Activated T-helper 1 cell treated with anti-CD3 and anti-CD28 coated beads, Interleukin-12 subunit alpha, Interleukin-12 subunit beta, Interleukin-2, Interleukin-4 antibody, amounts not matched to agents 30 ng/mL and 10 ng/mL and 1 ng/mL, durations not matched to agents 14 hours and 24 hours and 36 hours (primary cell): ENCODE measurements at regions not wholly inside any gene's neighbourhood (a gene's known extent, or its start where the extent isn't known, plus 50 kb on each side); places are given as distances from the start of the nearest gene placed in this dataset.

Experiments
- DNase-seq: peaks from one replicate; pipeline ENCODE4 v3.0.0; 2021; ENCODE audit warnings: low spot score
- H3K27ac Mint-ChIP-seq: one replicate; pipeline ENCODE4 v1.8.0; 2021; ENCODE audit warnings: mild to moderate bottlenecking, mixed read lengths
- H3K27me3 Mint-ChIP-seq: one replicate; pipeline ENCODE4 v1.8.0; 2022; ENCODE audit warnings: mild to moderate bottlenecking, moderate library complexity, mixed read lengths; ENCODE audit not compliant: insufficient read depth
- H3K36me3 Mint-ChIP-seq: one replicate; pipeline ENCODE4 v1.8.0; 2021; ENCODE audit warnings: low read depth, mixed read lengths
- H3K4me1 Mint-ChIP-seq: one replicate; pipeline ENCODE4 v1.8.0; 2021; ENCODE audit warnings: low read depth, mixed read lengths
- H3K4me3 Mint-ChIP-seq: one replicate; pipeline ENCODE4 v1.8.0; 2021; ENCODE audit warnings: mild to moderate bottlenecking, moderate library complexity, mixed read lengths
- H3K9me3 Mint-ChIP-seq: one replicate; pipeline ENCODE4 v1.8.0; 2021; ENCODE audit warnings: mixed read lengths
- intact Hi-C: fragments of 100-400 bp; cut with micrococcal nuclease; formaldehyde crosslinking; loops from one replicate; pipeline ENCODE4 v1.15.1; 2024

DNA sequence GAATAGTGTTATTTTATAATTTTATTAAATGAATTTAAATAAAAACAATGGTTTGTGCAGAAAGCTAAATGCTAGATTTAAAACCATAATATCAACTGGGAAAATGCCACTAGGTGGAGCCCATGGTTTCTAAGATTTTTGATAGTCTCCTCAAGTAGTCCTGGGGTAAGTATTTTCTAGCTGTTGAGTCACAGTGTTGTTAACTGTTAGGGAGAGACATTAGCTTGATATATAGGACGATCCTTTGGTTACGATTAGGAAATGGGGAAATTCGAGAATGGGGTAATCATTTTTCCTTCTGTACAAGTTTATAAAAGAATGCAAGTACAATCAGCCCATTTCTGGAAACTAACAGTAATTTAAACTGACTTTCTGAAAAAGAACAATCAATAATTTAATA, 378.4 kb downstream of the ANKRD50 start:
- no peak for DNase-seq
- H3K36me3 Mint-ChIP-seq = no peaks in the 10 kb centered on the region
- intact Hi-C loops = loop anchor here (1.0 kb wide), 1 partner anchor 949 kb away; no protein-coding TSS in a partner anchor

DNA sequence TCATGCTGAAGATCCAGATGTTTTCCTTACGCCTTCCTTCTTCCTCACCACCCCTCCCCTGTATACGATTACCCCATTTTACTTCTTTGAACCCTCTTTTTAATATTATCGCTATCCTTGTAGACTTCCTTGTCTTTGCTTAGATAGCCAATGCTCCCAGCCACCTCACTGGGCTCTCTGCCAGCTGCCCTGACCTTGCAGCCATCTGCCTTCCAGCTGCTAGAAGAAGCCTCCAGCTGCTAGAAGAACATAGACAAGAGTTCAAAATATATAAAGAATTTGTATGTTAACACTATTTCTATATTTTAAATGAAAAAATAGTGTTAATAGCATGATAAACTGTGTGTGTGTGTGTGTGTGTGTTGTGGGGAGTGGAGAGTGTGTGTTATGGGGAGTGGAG, 374.7 kb downstream of the ANKRD50 start:
- no peak for DNase-seq
- no peaks in the 10 kb centered on the region for H3K36me3 Mint-ChIP-seq
- intact Hi-C loops = no loop called here
- no peaks in the 10 kb centered on the region for H3K4me1 Mint-ChIP-seq
- H3K27me3 Mint-ChIP-seq = no peaks in the 10 kb centered on the region
- H3K27ac Mint-ChIP-seq = no peak overlapping the region
- H3K4me3 Mint-ChIP-seq = no peak overlapping the region
- H3K9me3 Mint-ChIP-seq = no peaks in the 10 kb centered on the region

More for the DNA sequence above, 378.4 kb downstream of the ANKRD50 start:
- Mint-ChIP-seq H3K27me3 (no peaks in the 10 kb centered on the region), H3K4me1 (no peaks in the 10 kb centered on the region), H3K4me3 (no peak overlapping the region), H3K9me3 (no peaks in the 10 kb centered on the region), H3K27ac (no peak overlapping the region)

DNA sequence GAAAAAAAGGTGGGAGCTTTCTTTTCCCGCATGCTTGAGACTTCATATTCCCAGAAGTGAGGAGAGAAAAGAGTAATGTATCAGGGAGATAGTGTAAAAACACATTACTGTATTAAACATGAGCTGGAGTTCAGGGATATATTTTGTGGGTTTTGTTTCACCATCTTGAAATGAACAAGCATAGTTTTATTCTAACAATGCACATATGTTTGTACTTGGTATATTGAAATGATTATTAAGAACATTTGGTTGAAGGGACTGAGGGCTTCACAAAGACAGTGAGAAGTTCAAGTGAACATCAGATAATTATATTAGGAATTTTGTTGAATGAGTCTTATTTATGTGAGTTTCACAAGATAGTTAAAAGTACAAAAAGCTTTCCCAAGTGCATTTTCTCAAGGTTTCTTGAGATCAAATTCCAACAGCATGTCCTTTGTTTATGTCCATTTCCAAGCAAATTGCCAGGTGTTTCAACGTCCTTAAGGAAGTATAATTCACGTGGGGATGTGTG, 368.8 kb downstream of the ANKRD50 start:
- H3K9me3 Mint-ChIP-seq = no peaks in the 10 kb centered on the region
- no peaks in the 10 kb centered on the region for H3K4me1 Mint-ChIP-seq
- no peak overlapping the region for H3K27ac Mint-ChIP-seq
- no peaks in the 10 kb centered on the region for H3K36me3 Mint-ChIP-seq
- intact Hi-C loops = no loop called here
- no peaks in the 10 kb centered on the region for H3K27me3 Mint-ChIP-seq
- DNase-seq = no peak
- no peak overlapping the region for H3K4me3 Mint-ChIP-seq

DNA sequence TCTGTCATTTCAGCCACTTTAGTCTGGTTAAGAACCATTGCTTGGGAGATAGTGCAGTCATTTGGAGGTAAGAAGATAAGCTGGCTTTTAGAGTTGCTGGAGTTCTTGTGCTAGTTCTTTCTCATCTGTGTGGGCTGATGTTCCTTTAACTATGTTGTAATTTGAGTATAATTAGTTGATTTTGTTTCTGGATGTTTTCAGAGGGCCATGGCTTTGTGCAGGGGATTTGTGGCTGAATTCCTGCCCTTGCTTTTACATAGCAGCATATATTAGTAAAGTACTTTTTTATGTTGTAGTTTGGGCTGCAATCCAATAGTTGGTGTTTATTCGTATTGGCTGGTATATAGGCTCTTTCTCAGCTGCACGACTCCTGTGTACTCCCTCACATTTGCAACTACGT, 339.6 kb downstream of the ANKRD50 start:
- no peak for DNase-seq
- Mint-ChIP-seq H3K36me3 (no peaks in the 10 kb centered on the region), H3K27ac (no peak overlapping the region), H3K27me3 (no peaks in the 10 kb centered on the region), H3K9me3 (no peaks in the 10 kb centered on the region), H3K4me3 (no peak overlapping the region), H3K4me1 (no peaks in the 10 kb centered on the region)
- intact Hi-C loops = no loop called here

DNA sequence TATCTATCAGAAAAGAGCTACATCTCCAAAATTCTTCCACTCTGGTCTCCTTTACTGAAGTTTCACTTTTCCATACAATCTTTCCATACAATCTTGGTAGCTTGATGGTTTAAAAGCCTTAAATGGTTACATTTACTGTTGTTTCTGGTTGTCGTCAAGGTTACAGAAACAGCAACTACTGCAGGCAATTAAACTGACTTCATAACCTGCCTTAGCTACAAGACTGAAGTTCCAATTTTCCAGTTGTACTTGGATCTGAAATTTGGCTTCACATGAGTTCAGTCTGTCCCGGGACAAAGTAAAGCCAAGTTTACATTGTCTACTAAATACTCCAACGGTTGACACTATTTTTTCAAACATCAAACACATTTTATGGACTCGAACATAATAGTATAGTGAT, 326.4 kb downstream of the ANKRD50 start:
- no peak overlapping the region for H3K27ac Mint-ChIP-seq
- no peak for DNase-seq
- no peaks in the 10 kb centered on the region for H3K36me3 Mint-ChIP-seq
- no peaks in the 10 kb centered on the region for H3K4me1 Mint-ChIP-seq
- no peaks in the 10 kb centered on the region for H3K9me3 Mint-ChIP-seq
- H3K27me3 Mint-ChIP-seq = no peaks in the 10 kb centered on the region
- intact Hi-C loops = no loop called here
- H3K4me3 Mint-ChIP-seq = no peak overlapping the region

DNA sequence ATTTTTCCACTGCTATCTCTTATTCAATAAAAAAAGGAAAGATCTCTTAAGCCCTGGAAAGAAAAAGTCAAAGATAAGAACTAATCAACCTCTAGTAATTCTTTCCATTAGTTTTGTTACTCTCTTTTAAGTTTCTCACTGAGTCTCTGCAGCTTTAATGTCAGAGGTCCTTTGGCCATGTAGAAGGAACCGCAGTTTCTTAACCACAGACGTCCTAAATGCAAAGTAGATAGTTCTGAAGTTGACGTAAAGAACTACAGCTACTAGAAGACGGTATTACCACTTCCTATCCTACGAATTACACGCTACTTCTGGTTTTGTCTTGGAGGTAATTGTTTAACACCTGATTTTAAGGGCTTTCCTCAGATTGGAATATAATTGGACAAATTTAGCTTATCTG, 325.9 kb downstream of the ANKRD50 start:
- no peaks in the 10 kb centered on the region for H3K36me3 Mint-ChIP-seq
- no peaks in the 10 kb centered on the region for H3K9me3 Mint-ChIP-seq
- no peak for DNase-seq
- no peak overlapping the region for H3K27ac Mint-ChIP-seq
- intact Hi-C loops = no loop called here
- H3K27me3 Mint-ChIP-seq = no peaks in the 10 kb centered on the region
- H3K4me1 Mint-ChIP-seq = no peaks in the 10 kb centered on the region
- no peak overlapping the region for H3K4me3 Mint-ChIP-seq

DNA sequence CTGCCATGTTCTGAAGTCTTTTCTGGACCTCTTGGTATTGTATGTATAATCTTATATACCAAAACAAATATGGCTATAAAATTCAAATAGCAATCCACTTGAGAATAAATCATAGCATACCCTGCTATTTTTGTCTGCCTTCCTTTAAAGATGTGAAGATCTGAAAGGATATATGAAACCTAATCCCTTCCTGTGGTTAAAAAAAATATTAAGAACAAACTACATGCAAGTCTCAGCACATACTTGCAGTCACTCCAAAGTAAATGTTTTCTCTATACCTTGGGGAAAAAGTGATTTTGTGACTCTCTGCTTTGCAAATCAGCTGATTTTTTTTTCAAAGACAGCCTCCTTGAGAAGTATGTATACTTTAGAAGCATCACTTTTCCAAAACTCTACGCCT, 322.9 kb downstream of the ANKRD50 start:
- Mint-ChIP-seq H3K36me3 (peaks cover 1% of the 10 kb centered on the region), H3K27me3 (no peaks in the 10 kb centered on the region), H3K9me3 (no peaks in the 10 kb centered on the region), H3K4me3 (no peak overlapping the region), H3K27ac (no peak overlapping the region), H3K4me1 (no peaks in the 10 kb centered on the region)
- no peak for DNase-seq
- intact Hi-C loops = no loop called here

DNA sequence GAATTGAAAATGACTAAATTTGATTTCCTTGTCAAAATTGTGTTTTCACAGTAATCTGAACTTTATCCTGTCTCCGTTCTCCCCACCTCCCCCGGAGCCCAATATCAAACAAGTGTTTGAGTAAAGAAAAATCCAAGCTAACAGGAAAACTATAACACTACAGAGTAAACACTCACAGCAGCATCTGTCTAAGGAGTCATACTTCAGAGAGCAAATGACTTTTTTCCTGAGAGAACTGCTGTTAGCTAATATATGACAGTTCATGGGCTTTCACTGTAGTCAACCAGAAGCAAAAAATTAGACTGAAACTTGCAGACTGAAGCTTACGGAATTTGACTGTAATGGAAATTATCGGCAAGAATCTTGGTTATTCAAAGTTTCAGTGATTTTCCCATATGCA, 321.7 kb downstream of the ANKRD50 start:
- DNase-seq = no peak
- Mint-ChIP-seq H3K9me3 (no peaks in the 10 kb centered on the region), H3K27ac (no peak overlapping the region), H3K4me3 (no peak overlapping the region), H3K27me3 (no peaks in the 10 kb centered on the region), H3K4me1 (no peaks in the 10 kb centered on the region), H3K36me3 (peaks cover 1% of the 10 kb centered on the region)
- intact Hi-C loops = no loop called here

DNA sequence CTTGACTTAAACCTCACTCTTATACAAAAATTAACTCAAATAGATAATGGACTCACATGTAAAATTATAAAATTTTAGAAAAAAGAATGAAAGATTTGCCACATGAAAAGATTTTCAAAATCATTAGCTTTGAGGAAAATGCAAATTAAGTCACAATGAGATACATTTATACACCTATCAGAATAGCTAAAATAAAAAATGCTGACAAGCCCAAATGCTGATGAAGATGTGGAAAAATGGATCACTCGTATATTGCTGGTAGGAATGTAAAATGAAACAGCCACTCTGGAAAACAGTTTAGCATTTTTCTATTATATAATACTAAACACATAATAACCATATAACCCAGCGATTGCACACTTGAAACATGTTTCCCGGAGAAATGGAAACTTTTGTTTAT, 316.2 kb downstream of the ANKRD50 start:
- Mint-ChIP-seq H3K27me3 (no peaks in the 10 kb centered on the region), H3K27ac (no peak overlapping the region), H3K9me3 (no peaks in the 10 kb centered on the region), H3K36me3 (peaks cover 1% of the 10 kb centered on the region), H3K4me3 (no peak overlapping the region), H3K4me1 (no peaks in the 10 kb centered on the region)
- intact Hi-C loops = no loop called here
- no peak for DNase-seq

DNA sequence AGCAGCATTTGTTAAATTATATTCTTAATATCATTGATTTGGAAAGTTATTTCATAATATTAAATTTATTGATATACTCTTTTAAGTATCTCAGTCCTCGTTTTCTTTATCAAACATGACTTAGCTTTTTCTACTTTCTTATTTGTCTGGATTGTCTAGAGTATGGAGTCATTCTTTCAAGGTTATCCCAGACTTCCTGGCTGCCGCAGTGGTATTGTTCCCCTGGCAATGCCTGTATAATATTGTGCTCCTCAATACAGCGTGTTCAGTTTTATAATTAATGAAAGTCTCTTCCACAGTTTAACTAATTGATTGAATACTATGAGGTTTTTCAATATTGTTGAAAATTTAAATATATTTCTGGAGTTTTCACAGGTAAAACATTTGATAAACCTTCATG, 310.9 kb downstream of the ANKRD50 start:
- no peaks in the 10 kb centered on the region for H3K4me1 Mint-ChIP-seq
- no peak for DNase-seq
- no peak overlapping the region for H3K27ac Mint-ChIP-seq
- no peaks in the 10 kb centered on the region for H3K36me3 Mint-ChIP-seq
- no peak overlapping the region for H3K4me3 Mint-ChIP-seq
- H3K9me3 Mint-ChIP-seq = no peaks in the 10 kb centered on the region
- no peaks in the 10 kb centered on the region for H3K27me3 Mint-ChIP-seq
- intact Hi-C loops = no loop called here

DNA sequence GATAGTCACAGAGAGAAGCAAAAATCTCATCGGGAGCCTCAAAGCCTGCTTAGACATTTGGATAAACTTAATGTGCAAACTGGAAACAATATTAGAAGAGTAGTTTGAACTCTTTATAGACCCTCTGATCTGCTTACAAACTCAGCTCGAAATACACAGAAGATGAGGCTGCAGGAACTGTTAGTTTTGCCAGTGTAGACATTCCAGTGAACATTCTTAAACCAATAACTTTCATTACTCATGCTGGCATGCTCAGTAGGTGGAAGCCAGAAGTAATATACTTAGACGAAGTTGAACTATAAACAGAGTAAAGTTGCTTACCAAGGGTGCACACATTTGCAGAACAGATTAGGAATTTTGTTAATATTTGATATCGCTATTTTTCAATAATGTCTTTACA, 303.5 kb downstream of the ANKRD50 start:
- no peaks in the 10 kb centered on the region for H3K4me1 Mint-ChIP-seq

DNA sequence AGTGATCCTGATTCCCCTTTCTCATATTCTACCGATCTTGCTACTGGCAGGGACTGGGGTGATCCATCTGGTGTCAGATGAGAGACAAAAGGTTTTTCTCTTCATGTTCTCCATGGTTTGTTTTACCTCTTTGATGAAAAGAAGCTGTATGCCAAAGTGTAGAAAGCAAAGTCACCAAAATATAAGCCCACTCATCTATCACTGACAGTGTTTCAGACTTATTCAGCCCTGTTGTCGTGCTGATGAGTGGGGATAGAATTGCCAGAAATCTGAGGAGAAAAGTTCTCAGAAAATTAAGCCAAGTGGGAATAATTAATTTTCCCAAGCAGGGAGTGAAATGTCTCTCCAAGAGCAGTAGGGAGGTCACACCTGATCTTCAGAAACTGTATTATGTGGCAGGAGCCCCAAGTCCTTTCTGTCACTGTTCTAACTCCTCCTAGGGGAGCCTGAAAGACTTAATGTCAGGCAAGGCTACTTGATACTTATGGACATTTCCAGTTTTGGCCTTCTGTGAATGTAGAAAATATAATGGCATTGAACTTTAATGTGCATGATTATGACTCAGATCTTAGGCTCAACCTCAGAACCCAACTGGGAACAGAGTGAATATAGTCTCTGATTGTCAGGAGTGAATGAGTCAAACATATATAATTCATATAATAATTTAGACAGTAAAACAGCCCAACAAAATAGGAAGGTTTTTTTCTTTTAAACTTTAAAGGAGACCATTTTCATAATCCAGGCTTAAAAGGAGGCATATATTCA, 298.1 kb downstream of the ANKRD50 start:
- no peaks in the 10 kb centered on the region for H3K27me3 Mint-ChIP-seq
- H3K36me3 Mint-ChIP-seq = no peaks in the 10 kb centered on the region
- no peaks in the 10 kb centered on the region for H3K9me3 Mint-ChIP-seq
- intact Hi-C loops = no loop called here
- no peaks in the 10 kb centered on the region for H3K4me1 Mint-ChIP-seq
- DNase-seq = no peak
- no peak overlapping the region for H3K4me3 Mint-ChIP-seq
- H3K27ac Mint-ChIP-seq = no peak overlapping the region

More for the DNA sequence above, 303.5 kb downstream of the ANKRD50 start:
- no peak overlapping the region for H3K27ac Mint-ChIP-seq
- H3K9me3 Mint-ChIP-seq = no peaks in the 10 kb centered on the region
- no peak overlapping the region for H3K4me3 Mint-ChIP-seq
- intact Hi-C loops = no loop called here
- H3K27me3 Mint-ChIP-seq = no peaks in the 10 kb centered on the region
- DNase-seq = no peak
- no peaks in the 10 kb centered on the region for H3K36me3 Mint-ChIP-seq

DNA sequence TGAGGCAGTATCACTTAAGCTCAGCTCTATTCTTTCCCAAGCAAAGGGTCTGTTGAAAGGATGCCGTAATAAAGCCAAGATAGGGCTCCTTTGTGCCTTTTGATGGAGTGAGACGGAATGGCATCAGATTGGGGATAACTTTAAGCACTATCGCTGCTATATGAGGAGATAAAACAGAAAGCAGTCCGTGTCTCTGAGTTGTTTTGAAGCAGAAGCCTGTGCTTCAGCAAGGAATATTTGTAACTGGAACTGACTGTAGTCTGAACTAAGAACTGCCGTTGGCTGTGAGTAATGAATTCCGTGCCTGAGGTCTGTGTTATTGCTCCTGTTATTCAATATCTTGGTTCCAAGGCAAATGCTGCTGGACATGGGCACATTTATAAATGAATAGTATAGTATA, 297.4 kb downstream of the ANKRD50 start:
- DNase-seq = no peak
- Mint-ChIP-seq H3K9me3 (no peaks in the 10 kb centered on the region), H3K36me3 (no peaks in the 10 kb centered on the region), H3K4me3 (no peak overlapping the region), H3K4me1 (no peaks in the 10 kb centered on the region), H3K27ac (no peak overlapping the region), H3K27me3 (no peaks in the 10 kb centered on the region)
- intact Hi-C loops = no loop called here

DNA sequence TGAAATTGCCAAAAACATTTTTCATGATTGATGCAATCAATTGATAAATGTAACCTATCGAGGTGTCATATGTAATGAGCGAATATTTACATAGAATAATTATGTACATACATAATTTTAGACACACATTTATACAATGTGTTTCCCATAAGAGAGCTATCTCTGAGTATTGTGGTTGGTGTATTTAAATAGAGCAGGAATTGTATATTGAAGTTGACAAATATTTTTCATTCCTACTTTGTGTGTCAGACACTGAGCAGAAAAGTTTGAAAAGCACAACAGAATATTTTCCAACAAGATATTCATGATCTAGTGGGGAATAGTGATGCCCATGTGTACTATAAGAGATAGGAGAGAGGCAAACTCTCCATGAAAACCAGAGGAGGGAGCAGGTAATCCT, 295.2 kb downstream of the ANKRD50 start:
- intact Hi-C loops = no loop called here
- DNase-seq = no peak
- no peaks in the 10 kb centered on the region for H3K9me3 Mint-ChIP-seq
- H3K36me3 Mint-ChIP-seq = no peaks in the 10 kb centered on the region
- H3K4me3 Mint-ChIP-seq = no peak overlapping the region
- H3K27ac Mint-ChIP-seq = no peak overlapping the region
- no peaks in the 10 kb centered on the region for H3K4me1 Mint-ChIP-seq
- no peaks in the 10 kb centered on the region for H3K27me3 Mint-ChIP-seq
